Mesothelial cell of epicardium (in vitro differentiated cells): ENCODE measurements at regions not wholly inside any gene's neighbourhood (a gene's known extent, or its start where the extent isn't known, plus 50 kb on each side); places are given as distances from the start of the nearest gene placed in this dataset.

Source experiments
- DNase-seq, 2 experiments: peaks; one replicate each; pipeline ENCODE4 v3.0.0; 2021; ENCODE audit warnings: low spot score in 2 of 2; ENCODE audit not compliant: unreplicated experiment in 2 of 2
- H3K27ac Mint-ChIP-seq: 2 replicates; pipeline ENCODE4 v1.8.0; 2021; ENCODE audit warnings: mixed read lengths
- H3K27me3 Mint-ChIP-seq: 2 replicates; pipeline ENCODE4 v1.8.0; 2021; ENCODE audit warnings: low read depth, mixed read lengths
- H3K36me3 Mint-ChIP-seq: 2 replicates; pipeline ENCODE4 v1.8.0; 2021; ENCODE audit warnings: mixed read lengths
- H3K4me1 Mint-ChIP-seq: 2 replicates; pipeline ENCODE4 v1.8.0; 2021; ENCODE audit warnings: mixed read lengths
- H3K4me3 Mint-ChIP-seq: 2 replicates; pipeline ENCODE4 v1.8.0; 2021; ENCODE audit warnings: mild to moderate bottlenecking, moderate library complexity, mixed read lengths
- H3K9me3 Mint-ChIP-seq: 2 replicates; pipeline ENCODE4 v1.8.0; 2021; ENCODE audit warnings: mixed read lengths
- CTCF ChIP-seq: fragments of 200-600 bp; sonication (generic); IDR thresholded peaks from one replicate; pipeline ENCODE4 v1.5.0; 2021; ENCODE audit warnings: antibody characterized with exemption; ENCODE audit not compliant: unreplicated experiment

- Mint-ChIP-seq H3K36me3 (no peaks in the 10 kb centered on the region), H3K27ac (no peak overlapping the region), H3K27me3 (peaks cover 3% of the 10 kb centered on the region), H3K4me3 (no peak overlapping the region), H3K4me1 (peaks cover 7% of the 10 kb centered on the region), H3K9me3 (peaks cover 2% of the 10 kb centered on the region)
- TF ChIP-seq CTCF = no peak
- no peak for DNase-seq
These were observed 301.9 kb downstream of the IL20RB start for GRCh38 chr3:137259701-137260100.

- TF ChIP-seq CTCF = no peak
- Mint-ChIP-seq H3K4me1 (peaks cover 11% of the 10 kb centered on the region), H3K27me3 (peaks cover 11% of the 10 kb centered on the region), H3K36me3 (no peaks in the 10 kb centered on the region), H3K9me3 (no peaks in the 10 kb centered on the region), H3K27ac (no peak overlapping the region), H3K4me3 (no peak overlapping the region)
- no peak for DNase-seq
These were observed 306.5 kb downstream of the IL20RB start for GRCh38 chr3:137264071-137264820.

GRCh38 chr3:137264843-137265330, 307.1 kb downstream of the IL20RB start:
- no peak overlapping the region for H3K27ac Mint-ChIP-seq
- no peak for TF ChIP-seq CTCF
- H3K27me3 Mint-ChIP-seq = peaks cover 11% of the 10 kb centered on the region
- H3K4me1 Mint-ChIP-seq = peaks cover 11% of the 10 kb centered on the region
- H3K4me3 Mint-ChIP-seq = no peak overlapping the region
- H3K9me3 Mint-ChIP-seq = no peaks in the 10 kb centered on the region
- DNase-seq = no peak
- no peaks in the 10 kb centered on the region for H3K36me3 Mint-ChIP-seq

- DNase-seq = no peak
- Mint-ChIP-seq H3K27ac (no peak overlapping the region), H3K9me3 (no peaks in the 10 kb centered on the region), H3K36me3 (no peaks in the 10 kb centered on the region), H3K4me3 (no peak overlapping the region), H3K27me3 (peaks cover 11% of the 10 kb centered on the region), H3K4me1 (no peaks in the 10 kb centered on the region)
- no peak for TF ChIP-seq CTCF
These were observed 325.1 kb downstream of the IL20RB start for GRCh38 chr3:137282871-137283270.

- DNase-seq = no peak
- Mint-ChIP-seq H3K36me3 (no peaks in the 10 kb centered on the region), H3K27ac (no peak overlapping the region), H3K27me3 (peaks cover 9% of the 10 kb centered on the region), H3K4me3 (no peak overlapping the region), H3K9me3 (no peaks in the 10 kb centered on the region), H3K4me1 (no peaks in the 10 kb centered on the region)
- no peak for TF ChIP-seq CTCF
These were observed 328.1 kb downstream of the IL20RB start for GRCh38 chr3:137285924-137286323.
